ENCODE measurements at regions not wholly inside any gene's neighbourhood (a gene's known extent, or its start where the extent isn't known, plus 50 kb on each side); places are given as distances from the start of the nearest gene placed in this dataset.
"Not testable (repeated sequence)": the region's sequence is repeated elsewhere in the genome, so short reads cannot be mapped to it uniquely, and the experiment has no call there.

DNA sequence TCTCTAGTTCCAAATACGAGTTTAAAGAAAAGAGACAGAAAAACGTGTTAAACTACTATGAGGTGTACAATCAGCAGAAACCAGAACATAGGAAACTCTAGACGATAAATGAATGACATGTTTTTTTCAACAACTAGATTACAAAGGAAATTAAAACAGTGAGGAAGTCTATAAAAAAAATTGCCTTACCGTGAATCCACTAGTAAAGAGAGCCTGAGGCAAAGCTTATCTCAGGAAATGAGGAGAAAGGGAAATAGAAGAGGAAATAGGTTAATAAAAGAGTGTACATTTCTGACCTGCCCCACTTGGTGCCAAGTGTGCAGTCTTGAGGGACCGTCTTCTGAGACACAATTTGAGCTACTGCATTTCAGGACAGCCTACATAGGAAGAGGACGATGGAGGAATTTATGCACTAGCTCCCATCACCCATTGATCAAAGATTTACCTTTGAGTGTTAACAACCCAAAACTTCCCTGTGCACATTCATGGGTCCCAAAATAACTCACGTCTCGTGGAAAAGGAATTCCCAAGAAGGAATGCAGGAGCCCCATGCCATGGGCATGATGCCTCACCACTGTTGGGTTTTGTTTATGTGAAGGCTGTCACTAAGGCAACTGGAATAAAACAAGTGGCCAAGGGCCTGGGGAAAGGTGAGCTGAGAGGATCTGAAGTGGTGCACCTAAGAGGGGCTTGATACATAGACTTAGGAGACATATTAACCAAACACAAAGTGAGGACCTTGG lies 53.6 kb upstream of the SLC1A3 start:
- TF ChIP-seq, protein P1, sequence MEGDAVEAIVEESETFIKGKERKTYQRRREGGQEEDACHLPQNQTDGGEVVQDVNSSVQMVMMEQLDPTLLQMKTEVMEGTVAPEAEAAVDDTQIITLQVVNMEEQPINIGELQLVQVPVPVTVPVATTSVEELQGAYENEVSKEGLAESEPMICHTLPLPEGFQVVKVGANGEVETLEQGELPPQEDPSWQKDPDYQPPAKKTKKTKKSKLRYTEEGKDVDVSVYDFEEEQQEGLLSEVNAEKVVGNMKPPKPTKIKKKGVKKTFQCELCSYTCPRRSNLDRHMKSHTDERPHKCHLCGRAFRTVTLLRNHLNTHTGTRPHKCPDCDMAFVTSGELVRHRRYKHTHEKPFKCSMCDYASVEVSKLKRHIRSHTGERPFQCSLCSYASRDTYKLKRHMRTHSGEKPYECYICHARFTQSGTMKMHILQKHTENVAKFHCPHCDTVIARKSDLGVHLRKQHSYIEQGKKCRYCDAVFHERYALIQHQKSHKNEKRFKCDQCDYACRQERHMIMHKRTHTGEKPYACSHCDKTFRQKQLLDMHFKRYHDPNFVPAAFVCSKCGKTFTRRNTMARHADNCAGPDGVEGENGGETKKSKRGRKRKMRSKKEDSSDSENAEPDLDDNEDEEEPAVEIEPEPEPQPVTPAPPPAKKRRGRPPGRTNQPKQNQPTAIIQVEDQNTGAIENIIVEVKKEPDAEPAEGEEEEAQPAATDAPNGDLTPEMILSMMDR (IDR thresholded peaks at IDR 0.05; ENCODE audit: low read length, missing control alignments), result no peak
- H3K4me3 ChIP-seq (replicated peaks; ENCODE audit: low read depth, low read length), result no peak overlapping the region
- no peak for DNase-seq (ENCODE audit: low read depth)

DNA sequence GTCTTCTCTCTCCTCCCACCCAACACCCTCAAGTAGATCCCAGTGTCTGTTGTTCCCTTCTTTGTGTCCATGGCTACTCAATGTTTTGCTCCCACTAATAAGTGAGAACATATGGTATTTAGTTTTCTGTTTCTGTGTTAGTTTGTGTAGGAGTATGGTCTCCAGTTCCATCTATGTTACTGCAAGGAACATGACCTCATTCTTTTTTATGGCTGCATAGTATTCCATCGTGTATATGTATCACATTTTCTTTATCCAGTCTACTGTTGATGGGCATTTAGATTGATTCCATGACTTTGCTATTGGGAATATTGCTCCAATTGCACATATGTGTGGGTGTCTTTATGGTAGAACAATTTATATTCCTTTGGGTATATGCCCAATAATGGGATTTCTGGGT lies 51.4 kb upstream of the SLC1A3 start:
- DNase-seq (ENCODE audit: low read depth); H3K4me3 ChIP-seq (replicated peaks; ENCODE audit: low read depth, low read length): not testable (repeated sequence)
